ENCODE measurements at regions not wholly inside any gene's neighbourhood (a gene's known extent, or its start where the extent isn't known, plus 50 kb on each side); places are given as distances from the start of the nearest gene placed in this dataset.
"Not testable (repeated sequence)": the region's sequence is repeated elsewhere in the genome, so short reads cannot be mapped to it uniquely, and the experiment has no call there.

- H3K9me3 ChIP-seq, result no peaks in the 10 kb centered on the region
- 71% methylated on average over 4 of the region's 8 CpGs for WGBS (ENCODE audit: insufficient coverage)
- no peaks in the 10 kb centered on the region for H3K36me3 ChIP-seq (ENCODE audit: control insufficient read depth in 2 of 2, extremely low read depth in 1 of 2, insufficient read depth in 1 of 2, low read length in 1 of 2)
- H3K9me3 Mint-ChIP-seq, result peaks cover 5 to 10% (median 9%) of the 10 kb centered on the region in 3 donors
- H3K4me1 ChIP-seq (ENCODE audit: control insufficient read depth in 1 of 2, extremely low read depth in 1 of 2, insufficient read depth in 2 of 2, low read length in 2 of 2), result no peaks in the 10 kb centered on the region
- H3K36me3 Mint-ChIP-seq, result no peaks in the 10 kb centered on the region
- H3K4me1 Mint-ChIP-seq, result no peaks in the 10 kb centered on the region
- ATAC-seq (replicated peaks in 1 of 4) (no peak), DNase-seq (no peak)
- no peak overlapping the region for H3K27ac Mint-ChIP-seq
- peaks cover 3 to 5% of the 10 kb centered on the region in 2 donors for H3K27me3 Mint-ChIP-seq
- no peaks in the 10 kb centered on the region for H3K27me3 ChIP-seq (replicated peaks in 1 of 2; ENCODE audit: control insufficient read depth in 2 of 2, extremely low read depth in 1 of 2, insufficient read depth in 2 of 2, low read length in 1 of 2)
- no peak overlapping the region for H3K4me3 ChIP-seq (ENCODE audit: control insufficient read depth in 1 of 2, extremely low read depth in 1 of 2, low read length in 1 of 2)
- CTCF ChIA-PET, result no interaction called here
- no peak overlapping the region for H3K4me3 Mint-ChIP-seq
- POLR2A ChIA-PET, result interaction anchor here in 1 of 2 donors (0.6 kb wide), 1 partner anchor 1133 kb away, joined by 6 read pairs; no protein-coding TSS in a partner anchor
- H3K27ac ChIP-seq (ENCODE audit: low read length), result no peak overlapping the region
These were observed 83.0 kb upstream of the GNG12 start for GRCh38 chr1:67916140-67916886.

GRCh38 chr1:67909776-67910175 lies 76.5 kb upstream of the GNG12 start:
- POLR2A ChIA-PET, result no interaction called here
- no peak for DNase-seq
- WGBS (ENCODE audit: insufficient coverage), result 71% methylated on average over 1 of the region's 1 CpG
- Mint-ChIP-seq H3K36me3 (no peaks in the 10 kb centered on the region), H3K4me3 (no peak overlapping the region), H3K4me1 (no peaks in the 10 kb centered on the region), H3K9me3 (peaks cover 4 to 14% (median 8%) of the 10 kb centered on the region in 3 donors), H3K27me3 (peaks cover 11 to 13% of the 10 kb centered on the region in 2 donors), H3K27ac (no peak overlapping the region)
- Histone ChIP-seq H3K4me3 (ENCODE audit: control insufficient read depth in 1 of 2, extremely low read depth in 1 of 2, low read length in 1 of 2) (no peak overlapping the region), H3K9me3 (no peaks in the 10 kb centered on the region), H3K36me3 (ENCODE audit: control insufficient read depth in 2 of 2, extremely low read depth in 1 of 2, insufficient read depth in 1 of 2, low read length in 1 of 2) (no peaks in the 10 kb centered on the region), H3K4me1 (ENCODE audit: control insufficient read depth in 1 of 2, extremely low read depth in 1 of 2, insufficient read depth in 2 of 2, low read length in 2 of 2) (peaks cover 0 to 13% of the 10 kb centered on the region in 2 experiments), H3K27me3 (replicated peaks in 1 of 2; ENCODE audit: control insufficient read depth in 2 of 2, extremely low read depth in 1 of 2, insufficient read depth in 2 of 2, low read length in 1 of 2) (no peaks in the 10 kb centered on the region), H3K27ac (ENCODE audit: low read length) (no peak overlapping the region)
- no peak for ATAC-seq (replicated peaks in 1 of 4)
- CTCF ChIA-PET, result no interaction called here

- H3K9me3 ChIP-seq, result no peaks in the 10 kb centered on the region
- 29% methylated on average over 3 of the region's 6 CpGs for WGBS (ENCODE audit: insufficient coverage)
- CTCF ChIA-PET, result interaction anchor here in 1 of 2 donors (0.5 kb wide), 1 partner anchor 285 kb away, joined by 3 read pairs; no protein-coding TSS in a partner anchor
These were observed 75.1 kb upstream of the GNG12 start for GRCh38 chr1:67908250-67908936.

DNA sequence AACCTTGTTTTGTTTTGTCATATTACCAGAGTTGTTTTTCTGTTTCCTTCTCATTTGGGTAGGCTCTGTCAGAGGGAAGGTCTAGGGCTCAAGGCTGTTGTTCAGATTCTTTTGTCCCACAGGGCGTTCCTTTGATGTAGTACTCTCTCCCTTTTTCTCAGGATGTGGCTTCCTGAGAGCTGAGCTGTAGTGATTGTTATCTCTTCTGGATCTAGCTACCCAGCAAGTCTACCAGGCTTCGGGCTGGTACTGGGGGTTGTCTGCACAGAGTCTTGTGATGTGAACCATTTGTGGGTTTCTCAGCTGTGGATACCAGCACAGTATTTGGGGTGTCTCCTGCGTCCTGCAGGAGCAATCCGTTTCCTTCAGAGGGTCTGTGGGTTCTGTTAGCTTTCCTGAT lies 74.2 kb upstream of the GNG12 start:
- H3K27me3 ChIP-seq (replicated peaks in 1 of 2; ENCODE audit: control insufficient read depth in 2 of 2, extremely low read depth in 1 of 2, insufficient read depth in 2 of 2, low read length in 1 of 2); DNase-seq; H3K9me3 ChIP-seq; H3K4me1 Mint-ChIP-seq; POLR2A ChIA-PET; H3K27ac Mint-ChIP-seq; H3K27ac ChIP-seq (ENCODE audit: low read length); H3K4me3 Mint-ChIP-seq; H3K36me3 ChIP-seq (ENCODE audit: control insufficient read depth in 2 of 2, extremely low read depth in 1 of 2, insufficient read depth in 1 of 2, low read length in 1 of 2); ATAC-seq (replicated peaks in 1 of 4); H3K4me3 ChIP-seq (ENCODE audit: control insufficient read depth in 1 of 2, extremely low read depth in 1 of 2, low read length in 1 of 2); H3K36me3 Mint-ChIP-seq; CTCF ChIA-PET: not testable (repeated sequence)
- Mint-ChIP-seq H3K27me3 (peaks cover 8 to 12% of the 10 kb centered on the region in 2 donors), H3K9me3 (peaks cover 3 to 15% (median 5%) of the 10 kb centered on the region in 3 donors)
- peaks cover 0 to 13% of the 10 kb centered on the region in 2 experiments for H3K4me1 ChIP-seq (ENCODE audit: control insufficient read depth in 1 of 2, extremely low read depth in 1 of 2, insufficient read depth in 2 of 2, low read length in 2 of 2)
- 29% methylated on average over 2 of the region's 4 CpGs for WGBS (ENCODE audit: insufficient coverage)

More at GRCh38 chr1:67908250-67908936, 75.1 kb upstream of the GNG12 start:
- no peak overlapping the region for H3K27ac Mint-ChIP-seq
- H3K4me1 Mint-ChIP-seq, result no peaks in the 10 kb centered on the region
- peaks cover 4 to 11% (median 8%) of the 10 kb centered on the region in 3 donors for H3K9me3 Mint-ChIP-seq
- H3K27me3 Mint-ChIP-seq, result peaks cover 8 to 13% of the 10 kb centered on the region in 2 donors
- H3K36me3 Mint-ChIP-seq, result no peaks in the 10 kb centered on the region
- DNase-seq (no peak), ATAC-seq (replicated peaks in 1 of 4) (no peak)
- Histone ChIP-seq H3K4me1 (ENCODE audit: control insufficient read depth in 1 of 2, extremely low read depth in 1 of 2, insufficient read depth in 2 of 2, low read length in 2 of 2) (peaks cover 0 to 13% of the 10 kb centered on the region in 2 experiments), H3K27me3 (replicated peaks in 1 of 2; ENCODE audit: control insufficient read depth in 2 of 2, extremely low read depth in 1 of 2, insufficient read depth in 2 of 2, low read length in 1 of 2) (no peaks in the 10 kb centered on the region), H3K36me3 (ENCODE audit: control insufficient read depth in 2 of 2, extremely low read depth in 1 of 2, insufficient read depth in 1 of 2, low read length in 1 of 2) (no peaks in the 10 kb centered on the region), H3K4me3 (ENCODE audit: control insufficient read depth in 1 of 2, extremely low read depth in 1 of 2, low read length in 1 of 2) (no peak overlapping the region), H3K27ac (ENCODE audit: low read length) (no peak overlapping the region)
- POLR2A ChIA-PET, result no interaction called here
- H3K4me3 Mint-ChIP-seq, result no peak overlapping the region

- H3K4me3 Mint-ChIP-seq; CTCF ChIA-PET; H3K4me1 Mint-ChIP-seq; H3K27me3 ChIP-seq (replicated peaks in 1 of 2; ENCODE audit: control insufficient read depth in 2 of 2, extremely low read depth in 1 of 2, insufficient read depth in 2 of 2, low read length in 1 of 2); H3K27ac Mint-ChIP-seq; H3K36me3 Mint-ChIP-seq; H3K36me3 ChIP-seq (ENCODE audit: control insufficient read depth in 2 of 2, extremely low read depth in 1 of 2, insufficient read depth in 1 of 2, low read length in 1 of 2); DNase-seq; H3K4me3 ChIP-seq (ENCODE audit: control insufficient read depth in 1 of 2, extremely low read depth in 1 of 2, low read length in 1 of 2); POLR2A ChIA-PET; H3K9me3 ChIP-seq; ATAC-seq (replicated peaks in 1 of 4); H3K27ac ChIP-seq (ENCODE audit: low read length): not testable (repeated sequence)
- peaks cover 2 to 19% (median 4%) of the 10 kb centered on the region in 3 donors for H3K9me3 Mint-ChIP-seq
- no CpG with 5 or more reads among the region's 2 CpGs for WGBS (ENCODE audit: insufficient coverage)
- H3K27me3 Mint-ChIP-seq, result peaks cover 8 to 12% of the 10 kb centered on the region in 2 donors
- peaks cover 0 to 13% of the 10 kb centered on the region in 2 experiments for H3K4me1 ChIP-seq (ENCODE audit: control insufficient read depth in 1 of 2, extremely low read depth in 1 of 2, insufficient read depth in 2 of 2, low read length in 2 of 2)
These were observed 72.7 kb upstream of the GNG12 start for GRCh38 chr1:67906015-67906414.

DNA sequence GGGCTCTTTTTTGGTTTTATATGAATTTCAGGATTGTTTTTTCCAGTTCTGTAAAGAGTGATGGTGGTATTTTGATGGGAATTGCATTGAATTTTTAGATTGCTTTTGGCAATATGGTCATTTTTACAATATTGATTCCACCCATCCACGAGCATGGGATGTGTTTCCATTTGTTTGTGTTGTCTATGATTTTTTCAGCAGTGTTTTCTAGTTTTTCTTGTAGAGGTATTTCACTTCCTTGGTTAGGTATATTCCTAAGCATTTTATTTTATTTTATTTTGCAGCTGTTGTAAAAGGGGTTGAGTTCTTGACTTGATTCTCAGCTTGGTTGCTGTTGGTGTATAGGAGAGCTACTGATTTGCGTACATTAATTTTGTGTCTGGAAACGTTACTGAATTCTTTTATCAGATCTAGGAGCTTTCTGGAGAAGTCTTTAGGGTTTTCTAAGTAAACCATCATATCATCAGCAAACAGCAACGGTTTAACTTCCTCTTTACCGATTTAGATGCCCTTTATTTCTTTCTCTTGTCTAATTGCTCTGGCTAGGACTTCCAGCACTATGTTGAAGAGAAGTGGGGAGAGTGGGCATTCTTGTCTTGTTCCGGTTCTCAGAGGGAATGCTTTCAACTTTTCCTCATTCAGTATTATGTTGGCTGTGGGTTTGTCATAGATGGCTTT lies 69.4 kb upstream of the GNG12 start:
- H3K27me3 ChIP-seq (replicated peaks in 1 of 2; ENCODE audit: control insufficient read depth in 2 of 2, extremely low read depth in 1 of 2, insufficient read depth in 2 of 2, low read length in 1 of 2); H3K27ac Mint-ChIP-seq; ATAC-seq (replicated peaks in 1 of 4); H3K4me1 ChIP-seq (ENCODE audit: control insufficient read depth in 1 of 2, extremely low read depth in 1 of 2, insufficient read depth in 2 of 2, low read length in 2 of 2); H3K4me3 Mint-ChIP-seq; H3K27me3 Mint-ChIP-seq; POLR2A ChIA-PET; H3K27ac ChIP-seq (ENCODE audit: low read length); H3K9me3 ChIP-seq; DNase-seq; H3K36me3 Mint-ChIP-seq; H3K4me3 ChIP-seq (ENCODE audit: control insufficient read depth in 1 of 2, extremely low read depth in 1 of 2, low read length in 1 of 2); H3K4me1 Mint-ChIP-seq; CTCF ChIA-PET; H3K36me3 ChIP-seq (ENCODE audit: control insufficient read depth in 2 of 2, extremely low read depth in 1 of 2, insufficient read depth in 1 of 2, low read length in 1 of 2): not testable (repeated sequence)
- peaks cover 2 to 27% (median 9%) of the 10 kb centered on the region in 3 donors for H3K9me3 Mint-ChIP-seq
- WGBS (ENCODE audit: insufficient coverage), result no CpG with 5 or more reads among the region's 6 CpGs
